HepG2 (cell line): ENCODE measurements at regions not wholly inside any gene's neighbourhood (a gene's known extent, or its start where the extent isn't known, plus 50 kb on each side); places are given as distances from the start of the nearest gene placed in this dataset.
A peak's percentile ranks its signal among the peaks of the same experiment; 100 is the strongest.

Source experiments
- ATAC-seq: fragments of 200-7000 bp; cut with Tn5 transposase; 3 replicates; pipeline ENCODE4 v1.9.1; 2020; ENCODE audit warnings: mild to moderate bottlenecking, moderate library complexity
- BruUV-seq: library from RNA; stranded (reverse); fragments of 400-500 nt; replicated peaks from 2 replicates; lab custom pipeline; 2021; lab: Mats Ljungman, UMichigan
- CTCF ChIA-PET: fragments of 300-600 bp; formaldehyde crosslinking; extraction: SDS; loops from one replicate; lab custom pipeline; 2021; ENCODE audit warnings: low total read pairs, inconsistent platforms, low intra/inter-chr PET ratio; lab: Yijun Ruan, JAX
- POLR2A ChIA-PET: fragments of 350-600 bp; sonication (Branson Sonifier 250); formaldehyde crosslinking; loops from one replicate; lab custom pipeline; 2020; ENCODE audit warnings: antibody characterized with exemption, inconsistent platforms; lab: Yijun Ruan, JAX
- DNase-seq: peaks from one replicate; pipeline ENCODE4 v3.0.0-alpha.2; 2015; ENCODE audit warnings: low spot score
- FAIRE-seq: peaks from 3 replicates; lab custom pipeline; 2011; peaks lifted over from hg19 to GRCh38; lab: Jason Lieb, UNC
- H2AFZ ChIP-seq: one replicate; pipeline ENCODE4 v1.6.1; 2011; ENCODE audit warnings: low read length, inconsistent platforms
- H3K27ac ChIP-seq: fragments of 300-600 bp; 3 replicates; pipeline ENCODE4 v1.8.0; 2011; ENCODE audit warnings: mixed run types, mild to moderate bottlenecking, mixed read lengths, low read length, inconsistent platforms; ENCODE audit not compliant: insufficient read depth; ENCODE audit errors: extremely low read length
- H3K27me3 ChIP-seq, 2 experiments: fragments of 200-600 bp in 1 of 2; 2 replicates in 1 of 2; 3 replicates in 1 of 2; pipeline versions ENCODE4 v1.6.0 to v1.8.0; 2011; ENCODE audit warnings: low read length in 2 of 2, mild to moderate bottlenecking in 2 of 2, moderate library complexity in 2 of 2, inconsistent platforms in 1 of 2; ENCODE audit not compliant: insufficient read depth in 2 of 2, control insufficient read depth in 1 of 2
- H3K36me3 ChIP-seq, 2 experiments: fragments of 200-600 bp in 1 of 2; replicated peaks in 1 of 2; 2 replicates in 1 of 2; 3 replicates in 1 of 2; pipeline versions ENCODE4 v1.5.1 to v1.8.0; 2011; ENCODE audit warnings: low read length in 2 of 2, inconsistent platforms in 1 of 2; ENCODE audit not compliant: insufficient read depth in 2 of 2, control insufficient read depth in 1 of 2
- H3K4me1 ChIP-seq: 2 replicates; pipeline ENCODE4 v1.5.1; 2012; ENCODE audit warnings: low read length, inconsistent platforms; ENCODE audit not compliant: insufficient read depth
- H3K4me2 ChIP-seq: 2 replicates; pipeline ENCODE4 v1.6.0; 2011; ENCODE audit warnings: low read depth, low read length, inconsistent platforms
- H3K4me3 ChIP-seq, 3 experiments: fragments of 200-600 bp in 1 of 3; sonication (generic), shearing (Covaris generic) in 1 of 3; replicated peaks in 1 of 3; 2 replicates each; pipeline ENCODE4 v1.5.1; 2011 to 2016; ENCODE audit warnings: low read length in 3 of 3, inconsistent platforms in 2 of 3, low read depth in 2 of 3, mild to moderate bottlenecking in 2 of 3, control low read depth in 1 of 3, mixed read lengths in 1 of 3; ENCODE audit not compliant: insufficient read depth in 1 of 3
- H3K79me2 ChIP-seq: one replicate; pipeline ENCODE4 v1.6.1; 2011; ENCODE audit warnings: low read length, inconsistent platforms; ENCODE audit not compliant: insufficient read depth
- H3K9ac ChIP-seq: 2 replicates; pipeline ENCODE4 v1.6.0; 2011; ENCODE audit warnings: mild to moderate bottlenecking, low read depth, low read length, inconsistent platforms; ENCODE audit not compliant: insufficient read depth
- H3K9me3 ChIP-seq: 2 replicates; pipeline ENCODE4 v1.5.1; 2012; ENCODE audit warnings: mild to moderate bottlenecking, low read length
- H4K20me1 ChIP-seq: 2 replicates; pipeline ENCODE4 v1.6.0; 2011; ENCODE audit warnings: inconsistent platforms, mild to moderate bottlenecking, low read length, moderate library complexity; ENCODE audit not compliant: insufficient read depth
- EZH2 ChIP-seq: conservative IDR thresholded peaks from 2 replicates; pipeline ENCODE4 v1.6.1; 2012; ENCODE audit warnings: mild to moderate bottlenecking, low read depth, low read length, moderate library complexity
- FIP1L1 ChIP-seq: fragments of 200-400 bp; formaldehyde crosslinking; IDR thresholded peaks from 2 replicates; pipeline ENCODE4 v1.6.1; 2018; ENCODE audit warnings: low read depth, mild to moderate bottlenecking, low read length, moderate library complexity, borderline replicate concordance; ENCODE audit not compliant: insufficient read depth
- HDAC2 ChIP-seq: sonication (generic); formaldehyde crosslinking; IDR thresholded peaks from 2 replicates; pipeline ENCODE4 v1.4.0; 2020; ENCODE audit warnings: missing genetic modification reagents
- JUND ChIP-seq: sonication (generic); formaldehyde crosslinking; IDR thresholded peaks from 2 replicates; pipeline ENCODE4 v1.8.0; 2022; ENCODE audit warnings: mild to moderate bottlenecking, missing genetic modification reagents
- MNT ChIP-seq: fragments of 450-650 bp; IDR thresholded peaks from 2 replicates; pipeline ENCODE4 v1.6.1; 2016
- NRL ChIP-seq: sonication (generic); formaldehyde crosslinking; IDR thresholded peaks from 2 replicates; pipeline ENCODE4 v1.5.0; 2020; ENCODE audit warnings: missing genetic modification reagents, mild to moderate bottlenecking, moderate library complexity, borderline replicate concordance
- RELA ChIP-seq: sonication (generic); formaldehyde crosslinking; IDR thresholded peaks from 2 replicates; pipeline ENCODE4 v1.4.0; 2020; ENCODE audit warnings: missing genetic modification reagents
- TBX2 ChIP-seq: sonication (generic); formaldehyde crosslinking; IDR thresholded peaks from 2 replicates; pipeline ENCODE4 v1.5.0; 2020; ENCODE audit warnings: missing genetic modification reagents, mild to moderate bottlenecking, borderline replicate concordance
- ZIK1 ChIP-seq: sonication (generic); formaldehyde crosslinking; IDR thresholded peaks from 2 replicates; pipeline ENCODE4 v1.5.0; 2020; ENCODE audit warnings: mild to moderate bottlenecking, low read depth, missing genetic modification reagents, borderline replicate concordance
- ZNF30 ChIP-seq: sonication (generic); formaldehyde crosslinking; IDR thresholded peaks from 2 replicates; pipeline ENCODE4 v1.5.0; 2020; ENCODE audit warnings: mild to moderate bottlenecking, missing genetic modification reagents
- ZNF512 ChIP-seq: sonication (generic); formaldehyde crosslinking; IDR thresholded peaks from 2 replicates; pipeline ENCODE4 v1.4.0; 2020; ENCODE audit warnings: mild to moderate bottlenecking, missing genetic modification reagents
- ZNF512B ChIP-seq: sonication (generic); formaldehyde crosslinking; IDR thresholded peaks from 2 replicates; pipeline ENCODE4 v1.5.1; 2020; ENCODE audit warnings: missing genetic modification reagents, mild to moderate bottlenecking, borderline replicate concordance
- ZNF558 ChIP-seq: sonication (generic); formaldehyde crosslinking; IDR thresholded peaks from 2 replicates; pipeline ENCODE4 v1.9.0; 2022; ENCODE audit warnings: mild to moderate bottlenecking, missing genetic modification reagents, borderline replicate concordance
- ZSCAN9 ChIP-seq: IDR thresholded peaks from 2 replicates; pipeline ENCODE4 v1.6.1; 2016; ENCODE audit warnings: borderline replicate concordance
- WGBS: methylation state at CpG from one replicate; pipeline ENCODE4 v1.1.6; 2017; ENCODE audit warnings: low lambda C conversion rate; 5-methylcytosine and 5-hydroxymethylcytosine counted together
- in situ Hi-C: cut with HindIII; loops from 2 replicates; pipeline ENCODE4 v1.10.0; 2017; ENCODE audit warnings: low pct_unique_long_range_greater_than_20kb; ENCODE audit not compliant: extremely low pct_ligation_motif_present
- intact Hi-C: fragments of 100-400 bp; cut with micrococcal nuclease; formaldehyde crosslinking; loops from one replicate; pipeline ENCODE4 v1.10.0; 2022; ENCODE audit not compliant: unreplicated experiment

- Histone ChIP-seq H3K4me3 (no peak overlapping the region), H2AFZ (no peak overlapping the region), H3K4me1 (no peaks in the 10 kb centered on the region), H3K79me2 (no peaks in the 10 kb centered on the region), H3K9me3 (peaks cover 2% of the 10 kb centered on the region; the same call in 1 of the 2 replicates), H3K27ac (no peak overlapping the region), H3K9ac (no peak overlapping the region), H3K4me2 (no peak overlapping the region), H3K36me3 (no peaks in the 10 kb centered on the region), H4K20me1 (no peaks in the 10 kb centered on the region)
- BruUV-seq: no TSS peak
- POLR2A ChIA-PET: no interaction called here
- ATAC-seq (no peak), DNase-seq (no peak), FAIRE-seq (no peak)
- WGBS: 42% methylated on average over 3 of the region's 3 CpGs
- in situ Hi-C loops (no loop called here), intact Hi-C loops (no loop called here)
- CTCF ChIA-PET: no interaction called here
- peak; percentile 90 for TF ChIP-seq MNT
- no peak for TF ChIP-seq ZSCAN9 (CRISPR knock-in tag)
- TF ChIP-seq ZNF512: no peak
- TF ChIP-seq, all 625 proteins: peak for 1
- H3K27me3 ChIP-seq: no peaks in the 10 kb centered on the region
Measured at GRCh38 chr13:22618002-22618401, 562.8 kb upstream of the SGCG start.

- Histone ChIP-seq H3K27me3 (no peaks in the 10 kb centered on the region), H3K79me2 (no peaks in the 10 kb centered on the region), H3K4me3 (no peak overlapping the region), H3K27ac (no peak overlapping the region), H2AFZ (no peak overlapping the region), H3K4me1 (no peaks in the 10 kb centered on the region), H3K9me3 (no peaks in the 10 kb centered on the region), H3K9ac (no peak overlapping the region), H3K36me3 (no peaks in the 10 kb centered on the region), H3K4me2 (no peak overlapping the region), H4K20me1 (no peaks in the 10 kb centered on the region)
- ChIA-PET CTCF (no interaction called here), POLR2A (no interaction called here)
- no TSS peak for BruUV-seq
- FAIRE-seq (no peak), ATAC-seq (no peak), DNase-seq (no peak)
- whole genome bisulfite sequencing: 51% methylated on average over 5 of the region's 5 CpGs
- TF ChIP-seq FIP1L1 (no peak), ZIK1 (no peak), NRL (CRISPR knock-in tag) (no peak), ZNF30 (CRISPR knock-in tag) (no peak), TBX2 (CRISPR knock-in tag) (no peak), HDAC2 (CRISPR knock-in tag) (no peak), ZNF512B (CRISPR knock-in tag) (no peak), EZH2 (no peak), JUND (CRISPR knock-in tag) (no peak), ZNF558 (CRISPR knock-in tag) (no peak), RELA (CRISPR knock-in tag) (no peak)
- intact Hi-C loops: no loop called here
- in situ Hi-C loops: no loop called here
Measured at GRCh38 chr13:22625691-22626090, 555.1 kb upstream of the SGCG start.
